SK-N-SH (cell line): ENCODE measurements at regions not wholly inside any gene's neighbourhood (a gene's known extent, or its start where the extent isn't known, plus 50 kb on each side); places are given as distances from the start of the nearest gene placed in this dataset.

Experiments used
- CTCF ChIA-PET: fragments of 300-600, 350-600 bp; formaldehyde crosslinking; extraction: SDS; loops from one replicate; lab custom pipeline; 2021; lab: Yijun Ruan, JAX
- POLR2A ChIA-PET: fragments of 350-600 bp; sonication (Branson Sonifier 250); formaldehyde crosslinking; extraction: SDS; loops from one replicate; lab custom pipeline; 2020; ENCODE audit warnings: antibody characterized with exemption, inconsistent platforms; lab: Yijun Ruan, JAX
- DNase-seq: peaks from one replicate; pipeline ENCODE4 v3.0.0; 2012
- H2AFZ ChIP-seq: fragments of 200-600 bp; sonication (generic); 2 replicates; pipeline ENCODE4 v1.8.1; 2016; ENCODE audit warnings: antibody characterized with exemption, mild to moderate bottlenecking, low read depth
- H3F3A ChIP-seq: fragments of 200-600 bp; sonication (generic); replicated peaks from 2 replicates; pipeline ENCODE3; 2016; ENCODE audit warnings: antibody characterized with exemption, mild to moderate bottlenecking; ENCODE audit not compliant: insufficient read depth
- H3K27ac ChIP-seq, 2 experiments: fragments of 200-500 bp in 1 of 2; fragments of 200-600 bp in 1 of 2; sonication (Bioruptor generic) in 1 of 2; sonication (generic), shearing (Covaris generic) in 1 of 2; 2 replicates each; pipeline versions ENCODE4 v1.5.1 to v1.6.1; 2014 to 2016; ENCODE audit warnings: low read depth in 2 of 2, inconsistent platforms in 1 of 2, low read length in 1 of 2, mild to moderate bottlenecking in 1 of 2, mixed read lengths in 1 of 2
- H3K27me3 ChIP-seq: fragments of 200-600 bp; sonication (generic), shearing (Covaris generic); 2 replicates; pipeline ENCODE4 v1.6.1; 2016; ENCODE audit warnings: mixed run types; ENCODE audit not compliant: insufficient read depth
- H3K36me3 ChIP-seq, 2 experiments: fragments of 200-500 bp in 1 of 2; fragments of 200-600 bp in 1 of 2; sonication (Bioruptor generic) in 1 of 2; sonication (generic) in 1 of 2; replicated peaks in 1 of 2; 2 replicates each; pipeline versions ENCODE3 to v1.5.1; 2014 to 2016; ENCODE audit warnings: low read length in 1 of 2, mild to moderate bottlenecking in 1 of 2; ENCODE audit not compliant: insufficient read depth in 2 of 2, control insufficient read depth in 1 of 2
- H3K4me1 ChIP-seq, 2 experiments: fragments of 200-500 bp in 1 of 2; fragments of 200-600 bp in 1 of 2; sonication (Bioruptor generic) in 1 of 2; sonication (generic), shearing (Covaris generic) in 1 of 2; 2 replicates each; pipeline versions ENCODE4 v1.5.1 to v1.6.1; 2014 to 2016; ENCODE audit warnings: low read depth in 1 of 2, low read length in 1 of 2, mixed run types in 1 of 2; ENCODE audit not compliant: insufficient read depth in 2 of 2, control insufficient read depth in 1 of 2
- H3K4me2 ChIP-seq: fragments of 200-600 bp; sonication (generic), shearing (Covaris generic); 2 replicates; pipeline ENCODE4 v1.6.1; 2017; ENCODE audit warnings: mixed run types
- H3K4me3 ChIP-seq, 2 experiments: fragments of 200-500 bp in 1 of 2; fragments of 200-600 bp in 1 of 2; sonication (Bioruptor generic) in 1 of 2; sonication (generic), shearing (Covaris generic) in 1 of 2; 2 replicates each; pipeline versions ENCODE4 v1.5.1 to v1.8.1; 2014 to 2016; ENCODE audit warnings: low read depth in 2 of 2, inconsistent platforms in 1 of 2, low read length in 1 of 2, mild to moderate bottlenecking in 1 of 2, mixed read lengths in 1 of 2, moderate library complexity in 1 of 2
- H3K79me2 ChIP-seq: fragments of 200-600 bp; sonication (generic); 2 replicates; pipeline ENCODE4 v1.8.1; 2017; ENCODE audit warnings: mild to moderate bottlenecking; ENCODE audit not compliant: insufficient read depth
- H3K9ac ChIP-seq: fragments of 200-600 bp; sonication (generic); 2 replicates; pipeline ENCODE4 v1.6.1; 2017; ENCODE audit warnings: mixed run types
- H3K9me2 ChIP-seq: fragments of 200-600 bp; sonication (generic); 2 replicates; pipeline ENCODE4 v1.6.1; 2017; ENCODE audit warnings: mixed run types
- H3K9me3 ChIP-seq: fragments of 200-600 bp; sonication (generic); 2 replicates; pipeline ENCODE4 v1.6.1; 2017; ENCODE audit warnings: mixed run types, mild to moderate bottlenecking, moderate library complexity
- H4K20me1 ChIP-seq: fragments of 200-600 bp; sonication (generic); 2 replicates; pipeline ENCODE4 v1.6.1; 2017; ENCODE audit warnings: mild to moderate bottlenecking, mixed run types; ENCODE audit not compliant: insufficient read depth
- EP300 ChIP-seq, 2 experiments: IDR thresholded peaks; 2 replicates each; pipeline versions ENCODE4 v1.4.0 to v1.6.1; 2012; ENCODE audit warnings: borderline replicate concordance in 1 of 2, low read depth in 1 of 2, low read length in 1 of 2
- FOXM1 ChIP-seq: IDR thresholded peaks from 2 replicates; pipeline ENCODE4 v1.4.0; 2012; ENCODE audit warnings: low read depth, mild to moderate bottlenecking
- GATA2 ChIP-seq: sonication (generic); formaldehyde crosslinking; IDR thresholded peaks from 2 replicates; pipeline ENCODE4 v1.5.0; 2020; ENCODE audit warnings: mild to moderate bottlenecking, missing genetic modification reagents
- MAX ChIP-seq: IDR thresholded peaks from 2 replicates; pipeline ENCODE4 v1.4.0; 2012; ENCODE audit warnings: low read depth
- MXI1 ChIP-seq: IDR thresholded peaks from 2 replicates; pipeline ENCODE4 v1.6.1; 2012; ENCODE audit warnings: mild to moderate bottlenecking, low read depth, low read length, improper control_type of control experiment
- POLR2AphosphoS5 ChIP-seq: IDR thresholded peaks from 2 replicates; pipeline ENCODE4 v1.6.1; 2012; ENCODE audit warnings: low read depth, low read length
- REST ChIP-seq: IDR thresholded peaks from 2 replicates; pipeline ENCODE4 v1.6.1; 2012; ENCODE audit warnings: mild to moderate bottlenecking, low read depth, low read length, moderate library complexity
- RFX5 ChIP-seq: IDR thresholded peaks from 2 replicates; pipeline ENCODE4 v1.6.1; 2012; ENCODE audit warnings: mild to moderate bottlenecking, improper control_type of control experiment, low read length
- USF2 ChIP-seq: fragments of 150-350 bp; IDR thresholded peaks from 2 replicates; pipeline ENCODE4 v1.6.1; 2017; ENCODE audit warnings: antibody characterized with exemption, low read length, low read depth, borderline replicate concordance
- ZBTB33 ChIP-seq: IDR thresholded peaks from 2 replicates; pipeline ENCODE4 v1.4.0; 2012; ENCODE audit warnings: low read depth, borderline replicate concordance
- WGBS: methylation state at CpG from one replicate; pipeline ENCODE4 v1.1.6; 2017; ENCODE audit warnings: low lambda C conversion rate; 5-methylcytosine and 5-hydroxymethylcytosine counted together

- no peak for TF ChIP-seq REST
- TF ChIP-seq EP300 (IDR thresholded peaks at IDR 0.05; ENCODE audit: borderline replicate concordance in 1 of 2, low read depth in 1 of 2, low read length in 1 of 2): no peak
- no peak for TF ChIP-seq MXI1
- TF ChIP-seq ZBTB33: no peak
Observed at GRCh38 chr20:40893610-40894236, 134.9 kb upstream of the TOP1 start (continued).

GRCh38 chr20:40894237-40894630, 134.4 kb upstream of the TOP1 start:
- WGBS: 70% methylated on average over 1 of the region's 1 CpG
- Histone ChIP-seq H4K20me1 (no peaks in the 10 kb centered on the region), H3K36me3 (no peaks in the 10 kb centered on the region), H3K9me2 (no peaks in the 10 kb centered on the region), H3F3A (no peaks in the 10 kb centered on the region), H3K9ac (no peak overlapping the region), H2AFZ (no peak overlapping the region), H3K79me2 (no peaks in the 10 kb centered on the region), H3K4me1 (peaks cover 0 to 18% of the 10 kb centered on the region in 2 experiments; a peak in 2 of 4 replicates), H3K9me3 (no peaks in the 10 kb centered on the region), H3K4me3 (no peak overlapping the region), H3K4me2 (no peak overlapping the region), H3K27ac (no peak overlapping the region), H3K27me3 (0 out of 2 replicates have a peak, but pooled peaks cover 3% of the 10 kb centered on the region)
- ChIA-PET CTCF (interaction anchor here (2.6 to 6.0 kb wide), 2 partner anchors 52 to 68 kb away, joined by 10 to 36 read pairs; no protein-coding TSS in a partner anchor), POLR2A (no interaction called here)
- no peak for DNase-seq
- TF ChIP-seq RFX5 (no peak), USF2 (no peak), GATA2 (no peak), POLR2AphosphoS5 (no peak), FOXM1 (no peak), MAX (no peak)
